ENCODE measurements at regions not wholly inside any gene's neighbourhood (a gene's known extent, or its start where the extent isn't known, plus 50 kb on each side); places are given as distances from the start of the nearest gene placed in this dataset.
A peak's percentile ranks its signal among the peaks of the same experiment; 100 is the strongest.

DNA sequence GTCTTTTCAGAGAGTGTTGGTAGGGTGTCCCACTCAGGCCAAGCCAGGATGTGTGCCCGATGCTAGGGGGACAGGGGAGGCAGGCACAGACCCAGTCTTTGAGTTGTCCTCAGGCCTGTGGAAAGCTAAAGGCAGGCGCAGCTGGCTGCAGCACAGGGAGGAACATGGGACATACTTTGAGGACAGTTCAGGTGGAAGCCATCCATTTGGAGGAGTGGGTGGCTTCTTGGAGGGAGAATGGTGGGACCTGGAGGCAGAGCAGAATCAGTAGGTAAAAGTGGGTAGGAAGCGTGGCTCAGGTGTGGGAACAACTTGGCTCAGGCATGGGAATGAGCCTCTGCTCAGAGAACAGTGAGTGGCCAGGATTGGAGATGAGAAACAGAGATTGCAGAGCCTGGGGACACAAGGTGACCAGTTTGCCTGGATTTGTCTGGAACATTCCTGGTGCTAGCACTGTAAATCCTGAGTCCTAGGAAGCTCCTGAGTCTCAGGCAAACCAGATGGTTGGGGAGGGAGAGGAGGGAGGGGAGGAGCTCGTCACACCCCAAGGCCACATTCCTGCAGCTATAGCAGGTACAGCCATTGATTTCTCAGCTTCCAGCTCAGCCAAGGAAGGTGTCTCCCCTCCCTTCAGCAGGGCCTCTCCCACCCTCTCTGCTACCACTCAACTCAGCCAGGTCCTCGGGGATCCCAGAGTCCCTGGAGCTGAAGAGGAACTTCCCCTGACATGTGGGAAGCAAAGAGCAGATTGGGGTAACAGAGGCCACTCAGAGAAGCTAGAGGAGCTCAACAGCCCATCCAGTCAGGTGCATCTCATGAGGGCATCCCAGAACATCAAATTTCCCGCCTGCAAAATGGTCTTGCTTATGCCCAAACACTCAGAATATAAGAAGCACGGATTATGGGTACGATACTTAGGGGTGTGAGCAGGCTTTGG lies 65.2 kb upstream of the TINAGL1 start:
- H3K23ac ChIP-seq (ENCODE audit: low read length): no peak overlapping the region
- peak overlapping the region; percentile 78 for H4K91ac ChIP-seq (ENCODE audit: low read depth, low read length)
- H3K27me3 ChIP-seq (ENCODE audit: insufficient read depth, low read length): no peaks in the 10 kb centered on the region
- peaks cover 15% of the 10 kb centered on the region for H3K79me1 ChIP-seq (ENCODE audit: low read length)
- peak overlapping the region; percentile 51 for H2BK5ac ChIP-seq (ENCODE audit: low read depth, low read length, poor library complexity)
- H2BK12ac ChIP-seq (ENCODE audit: low read length): peak overlapping the region; percentile 55
- H2BK120ac ChIP-seq (ENCODE audit: insufficient read depth, low read length, poor library complexity): peak overlapping the region; percentile 77
- H3K9ac ChIP-seq (ENCODE audit: low read length): no peak overlapping the region
- peaks cover 2% of the 10 kb centered on the region for H3K9me3 ChIP-seq (ENCODE audit: insufficient read depth, low read depth, low read length)
- no CpG with 5 or more reads among the region's 8 CpGs for WGBS (ENCODE audit: extremely low coverage, insufficient coverage, insufficient read length)
- no peak overlapping the region for H2AFZ ChIP-seq (ENCODE audit: insufficient read depth, low read length, poor library complexity)
- peak; percentile 96 to 97 for DNase-seq
- peak overlapping the region; percentile 47 for H4K8ac ChIP-seq (ENCODE audit: low read depth, low read length)
- no peaks in the 10 kb centered on the region for H3K36me3 ChIP-seq (ENCODE audit: control insufficient read depth in 1 of 2, insufficient read depth in 2 of 2, low read length in 2 of 2)
- peak overlapping the region; percentile 13 for H3K4ac ChIP-seq (ENCODE audit: low read depth, low read length)
- no peak overlapping the region for H3K4me3 ChIP-seq (ENCODE audit: low read depth, low read length)
- peaks cover 1% of the 10 kb centered on the region for H3K79me2 ChIP-seq (ENCODE audit: control insufficient read depth, insufficient read depth, low read length, poor library complexity)
- H3K14ac ChIP-seq (ENCODE audit: low read length): peak overlapping the region; percentile 72
- no peak overlapping the region for H2AK5ac ChIP-seq (ENCODE audit: low read length)
- H3K18ac ChIP-seq (ENCODE audit: low read length): peak overlapping the region; percentile 62
- no peak overlapping the region for H4K12ac ChIP-seq (ENCODE audit: low read depth, low read length)
- peaks cover 20 to 31% of the 10 kb centered on the region in 2 experiments for H3K4me1 ChIP-seq (ENCODE audit: control insufficient read depth in 1 of 2, insufficient read depth in 2 of 2, low read length in 2 of 2)
- H3K4me2 ChIP-seq (ENCODE audit: low read length): peak overlapping the region; percentile 5
- peak overlapping the region; percentile 84 for H3K27ac ChIP-seq (ENCODE audit: low read depth, low read length)

DNA sequence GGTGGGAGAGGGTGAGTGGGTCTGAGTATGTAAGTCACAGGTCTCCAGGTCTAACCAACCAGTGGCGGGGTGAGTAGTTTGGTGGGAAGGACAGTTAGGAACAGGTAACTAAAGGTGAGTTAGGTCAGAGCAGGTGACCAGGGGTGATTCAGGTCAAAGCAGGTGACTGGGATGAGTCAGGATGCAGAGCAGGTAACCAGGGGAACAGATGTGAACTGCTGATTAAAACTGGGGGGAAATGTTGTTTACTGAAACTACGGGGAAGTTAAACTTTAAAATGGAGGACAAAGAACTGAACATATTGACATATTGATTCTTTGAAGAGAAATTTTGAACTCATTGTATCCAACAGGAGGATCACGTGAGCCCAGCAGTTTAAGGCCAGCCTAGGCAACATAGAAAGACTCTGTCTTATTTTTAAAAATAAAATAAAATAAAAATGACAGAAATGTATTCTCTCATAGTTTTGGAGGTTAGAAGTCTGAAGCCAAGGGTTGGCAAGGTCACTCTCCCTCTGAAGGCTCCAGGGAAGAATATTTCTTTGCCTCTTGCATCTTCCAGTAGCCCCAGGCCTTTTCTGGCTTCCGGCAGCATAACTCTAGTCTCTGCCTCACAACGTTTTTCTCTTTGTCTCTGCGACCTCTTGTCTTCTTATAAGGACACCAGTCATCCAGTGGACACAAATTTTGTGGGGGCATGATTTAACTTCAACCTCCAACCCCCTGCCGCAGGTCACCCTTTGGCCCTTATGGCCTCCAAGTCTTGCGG lies 64.3 kb upstream of the TINAGL1 start:
- no peak overlapping the region for H2AK5ac ChIP-seq (ENCODE audit: low read length)
- no peaks in the 10 kb centered on the region for H3K27me3 ChIP-seq (ENCODE audit: insufficient read depth, low read length)
- peak overlapping the region; percentile 2 for H2BK5ac ChIP-seq (ENCODE audit: low read depth, low read length, poor library complexity)
- H4K91ac ChIP-seq (ENCODE audit: low read depth, low read length): peak overlapping the region; percentile 66
- DNase-seq: peak; percentile 91 to 92
- no peak overlapping the region for H4K12ac ChIP-seq (ENCODE audit: low read depth, low read length)
- H3K14ac ChIP-seq (ENCODE audit: low read length): no peak overlapping the region
- no peaks in the 10 kb centered on the region for H3K36me3 ChIP-seq (ENCODE audit: control insufficient read depth in 1 of 2, insufficient read depth in 2 of 2, low read length in 2 of 2)
- peak overlapping the region; percentile 13 for H2BK12ac ChIP-seq (ENCODE audit: low read length)
- H3K4me1 ChIP-seq (ENCODE audit: control insufficient read depth in 1 of 2, insufficient read depth in 2 of 2, low read length in 2 of 2): peaks cover 20 to 31% of the 10 kb centered on the region in 2 experiments
- H3K9me3 ChIP-seq (ENCODE audit: insufficient read depth, low read depth, low read length): peaks cover 2% of the 10 kb centered on the region
- H3K4me3 ChIP-seq (ENCODE audit: low read depth, low read length): no peak overlapping the region
- no peak overlapping the region for H3K23ac ChIP-seq (ENCODE audit: low read length)
- no peak overlapping the region for H3K4ac ChIP-seq (ENCODE audit: low read depth, low read length)
- no peak overlapping the region for H3K27ac ChIP-seq (ENCODE audit: low read depth, low read length)
- no peak overlapping the region for H4K8ac ChIP-seq (ENCODE audit: low read depth, low read length)
- H2AFZ ChIP-seq (ENCODE audit: insufficient read depth, low read length, poor library complexity): no peak overlapping the region
- no peak overlapping the region for H3K18ac ChIP-seq (ENCODE audit: low read length)
- H3K79me1 ChIP-seq (ENCODE audit: low read length): peaks cover 15% of the 10 kb centered on the region
- H3K4me2 ChIP-seq (ENCODE audit: low read length): no peak overlapping the region
- no CpG with 5 or more reads among the region's 8 CpGs for WGBS (ENCODE audit: extremely low coverage, insufficient coverage, insufficient read length)
- H3K9ac ChIP-seq (ENCODE audit: low read length): no peak overlapping the region
- H2BK120ac ChIP-seq (ENCODE audit: insufficient read depth, low read length, poor library complexity): peak overlapping the region; percentile 9
- H3K79me2 ChIP-seq (ENCODE audit: control insufficient read depth, insufficient read depth, low read length, poor library complexity): peaks cover 1% of the 10 kb centered on the region

DNA sequence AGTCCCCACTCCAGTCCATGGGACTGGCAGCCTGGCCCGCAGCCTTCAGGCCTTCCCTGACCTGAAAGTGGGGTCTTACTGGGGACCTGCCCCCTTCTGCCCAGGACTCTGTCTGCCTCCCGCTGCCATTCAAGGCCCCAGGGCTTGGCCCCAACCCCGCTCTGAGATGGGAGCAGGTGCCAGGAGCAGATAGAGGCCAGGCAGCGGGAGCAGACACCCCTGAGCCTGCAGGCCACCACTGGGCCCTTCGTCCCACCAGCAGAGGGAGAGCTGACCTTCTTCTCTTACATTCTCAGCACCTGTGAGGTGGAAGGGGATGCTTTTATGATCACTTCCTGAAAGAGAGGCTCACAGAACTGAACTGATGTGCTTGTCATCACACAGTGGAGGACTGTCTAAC lies 62.2 kb upstream of the TINAGL1 start:
- Histone ChIP-seq H2AFZ (ENCODE audit: insufficient read depth, low read length, poor library complexity) (no peak overlapping the region), H3K9me3 (ENCODE audit: insufficient read depth, low read depth, low read length) (no peaks in the 10 kb centered on the region), H3K4me1 (ENCODE audit: control insufficient read depth in 1 of 2, insufficient read depth in 2 of 2, low read length in 2 of 2) (peaks cover 19 to 26% of the 10 kb centered on the region in 2 experiments), H2BK120ac (ENCODE audit: insufficient read depth, low read length, poor library complexity) (no peak overlapping the region), H2BK12ac (ENCODE audit: low read length) (peak overlapping the region; percentile 61), H4K91ac (ENCODE audit: low read depth, low read length) (peak overlapping the region; percentile 33), H4K8ac (ENCODE audit: low read depth, low read length) (no peak overlapping the region), H3K18ac (ENCODE audit: low read length) (no peak overlapping the region), H3K14ac (ENCODE audit: low read length) (peak overlapping the region; percentile 50), H4K12ac (ENCODE audit: low read depth, low read length) (no peak overlapping the region), H3K23ac (ENCODE audit: low read length) (no peak overlapping the region), H2BK5ac (ENCODE audit: low read depth, low read length, poor library complexity) (no peak overlapping the region), H3K27ac (ENCODE audit: low read depth, low read length) (no peak overlapping the region), H3K4me2 (ENCODE audit: low read length) (no peak overlapping the region), H3K79me1 (ENCODE audit: low read length) (peaks cover 13% of the 10 kb centered on the region), H3K4me3 (ENCODE audit: low read depth, low read length) (no peak overlapping the region), H3K36me3 (ENCODE audit: control insufficient read depth in 1 of 2, insufficient read depth in 2 of 2, low read length in 2 of 2) (no peaks in the 10 kb centered on the region), H3K27me3 (ENCODE audit: insufficient read depth, low read length) (no peaks in the 10 kb centered on the region), H2AK5ac (ENCODE audit: low read length) (peak overlapping the region; percentile 67), H3K4ac (ENCODE audit: low read depth, low read length) (no peak overlapping the region), H3K9ac (ENCODE audit: low read length) (no peak overlapping the region), H3K79me2 (ENCODE audit: control insufficient read depth, insufficient read depth, low read length, poor library complexity) (peaks cover 1% of the 10 kb centered on the region)
- no CpG with 5 or more reads among the region's 5 CpGs for WGBS (ENCODE audit: extremely low coverage, insufficient coverage, insufficient read length)
- DNase-seq: no peak

DNA sequence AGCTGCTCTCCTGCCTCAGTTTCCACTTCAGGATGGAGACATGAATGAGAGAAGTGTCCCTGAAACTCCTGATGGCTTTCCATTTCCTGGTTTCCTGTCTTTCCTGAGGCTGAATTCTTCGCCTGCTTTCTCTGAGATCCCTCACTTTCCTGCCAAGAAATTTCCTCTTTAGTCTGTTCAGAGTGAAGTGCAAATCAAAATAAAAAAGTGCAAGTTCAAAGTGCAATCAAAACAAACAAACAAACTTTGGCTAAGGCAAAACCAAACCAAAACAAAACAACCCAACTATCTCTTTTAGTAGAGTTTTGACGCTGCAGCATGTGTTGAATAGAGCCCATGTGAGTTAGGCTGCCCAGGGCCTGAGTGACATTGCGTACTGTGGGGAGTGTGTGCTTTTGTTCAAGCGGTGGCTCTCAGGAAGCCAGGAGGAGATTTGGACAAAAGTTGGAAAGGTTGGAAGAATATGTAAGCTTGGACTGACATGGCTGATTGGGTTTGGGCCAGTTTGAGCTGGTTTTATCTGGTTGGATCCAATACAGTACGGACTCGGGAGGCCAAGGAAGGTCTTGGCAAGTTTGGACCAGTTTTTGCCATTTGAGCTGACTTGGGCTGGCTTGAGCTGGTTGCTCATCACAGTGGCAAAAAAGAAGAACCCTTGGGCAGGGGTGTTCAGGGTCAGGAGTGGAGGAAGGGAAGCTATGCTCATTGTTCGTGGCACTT lies 61.1 kb upstream of the TINAGL1 start:
- Histone ChIP-seq H2BK5ac (ENCODE audit: low read depth, low read length, poor library complexity) (no peak overlapping the region), H3K27ac (ENCODE audit: low read depth, low read length) (no peak overlapping the region), H2AFZ (ENCODE audit: insufficient read depth, low read length, poor library complexity) (peak overlapping the region; percentile 40), H3K4me3 (ENCODE audit: low read depth, low read length) (no peak overlapping the region), H3K36me3 (ENCODE audit: control insufficient read depth in 1 of 2, insufficient read depth in 2 of 2, low read length in 2 of 2) (no peaks in the 10 kb centered on the region), H3K4me1 (ENCODE audit: control insufficient read depth in 1 of 2, insufficient read depth in 2 of 2, low read length in 2 of 2) (peaks cover 14 to 21% of the 10 kb centered on the region in 2 experiments), H3K9me3 (ENCODE audit: insufficient read depth, low read depth, low read length) (no peaks in the 10 kb centered on the region), H3K23ac (ENCODE audit: low read length) (no peak overlapping the region), H2BK120ac (ENCODE audit: insufficient read depth, low read length, poor library complexity) (peak overlapping the region; percentile 21), H4K8ac (ENCODE audit: low read depth, low read length) (peak overlapping the region; percentile 55), H3K18ac (ENCODE audit: low read length) (no peak overlapping the region), H3K9ac (ENCODE audit: low read length) (no peak overlapping the region), H4K91ac (ENCODE audit: low read depth, low read length) (peak overlapping the region; percentile 78), H3K4ac (ENCODE audit: low read depth, low read length) (no peak overlapping the region), H3K27me3 (ENCODE audit: insufficient read depth, low read length) (no peaks in the 10 kb centered on the region), H3K79me1 (ENCODE audit: low read length) (peaks cover 10% of the 10 kb centered on the region), H2AK5ac (ENCODE audit: low read length) (peak overlapping the region; percentile 50), H3K14ac (ENCODE audit: low read length) (peak overlapping the region; percentile 51), H4K12ac (ENCODE audit: low read depth, low read length) (no peak overlapping the region), H3K79me2 (ENCODE audit: control insufficient read depth, insufficient read depth, low read length, poor library complexity) (no peaks in the 10 kb centered on the region), H3K4me2 (ENCODE audit: low read length) (no peak overlapping the region), H2BK12ac (ENCODE audit: low read length) (peak overlapping the region; percentile 59)
- no CpG with 5 or more reads among the region's 7 CpGs for WGBS (ENCODE audit: extremely low coverage, insufficient coverage, insufficient read length)
- no peak for DNase-seq

All from trophoblast cell (in vitro differentiated cells and primary cell).